ENCODE measurements at regions not wholly inside any gene's neighbourhood (a gene's known extent, or its start where the extent isn't known, plus 50 kb on each side); places are given as distances from the start of the nearest gene placed in this dataset.

GRCh38 chr7:125222596-125222995, 293.0 kb upstream of the POT1 start:
- no peak for DNase-seq
- TF ChIP-seq CTCF (IDR thresholded peaks at IDR 0.05) (no peak), POLR2A (IDR thresholded peaks at IDR 0.05) (no peak)
- H3K36me3 ChIP-seq: no peaks in the 10 kb centered on the region
- H3K27ac ChIP-seq: no peak overlapping the region
- H3K9me3 ChIP-seq: no peaks in the 10 kb centered on the region
- no peaks in the 10 kb centered on the region for H3K4me1 ChIP-seq
- no peaks in the 10 kb centered on the region for H3K27me3 ChIP-seq
- H3K4me3 ChIP-seq: no peak overlapping the region

- Histone ChIP-seq H3K4me3 (no peak overlapping the region), H3K27me3 (no peaks in the 10 kb centered on the region), H3K27ac (no peak overlapping the region), H3K9me3 (no peaks in the 10 kb centered on the region), H3K4me1 (no peaks in the 10 kb centered on the region), H3K36me3 (no peaks in the 10 kb centered on the region)
- TF ChIP-seq POLR2A (IDR thresholded peaks at IDR 0.05) (no peak), CTCF (IDR thresholded peaks at IDR 0.05) (no peak)
- DNase-seq: no peak
Observed at GRCh38 chr7:125218076-125218475, 288.5 kb upstream of the POT1 start.

- no peaks in the 10 kb centered on the region for H3K27me3 ChIP-seq
- H3K27ac ChIP-seq: no peak overlapping the region
- H3K36me3 ChIP-seq: no peaks in the 10 kb centered on the region
- H3K9me3 ChIP-seq: no peaks in the 10 kb centered on the region
- no peaks in the 10 kb centered on the region for H3K4me1 ChIP-seq
- H3K4me3 ChIP-seq: no peak overlapping the region
- no peak for DNase-seq
- TF ChIP-seq CTCF (IDR thresholded peaks at IDR 0.05) (no peak), POLR2A (IDR thresholded peaks at IDR 0.05) (no peak)
Observed at GRCh38 chr7:125201002-125201401, 271.4 kb upstream of the POT1 start.

- H3K4me1 ChIP-seq: no peaks in the 10 kb centered on the region
- H3K27ac ChIP-seq: no peak overlapping the region
- H3K9me3 ChIP-seq: no peaks in the 10 kb centered on the region
- no peak for TF ChIP-seq POLR2A (IDR thresholded peaks at IDR 0.05)
- TF ChIP-seq CTCF (IDR thresholded peaks at IDR 0.05): no peak
- DNase-seq: no peak
- no peaks in the 10 kb centered on the region for H3K36me3 ChIP-seq
- H3K27me3 ChIP-seq: no peaks in the 10 kb centered on the region
- H3K4me3 ChIP-seq: no peak overlapping the region
Observed at GRCh38 chr7:125197731-125198393, 268.2 kb upstream of the POT1 start.

- DNase-seq: no peak
- H3K4me3 ChIP-seq: no peak overlapping the region
- TF ChIP-seq CTCF (IDR thresholded peaks at IDR 0.05) (no peak), POLR2A (IDR thresholded peaks at IDR 0.05) (no peak)
- no peaks in the 10 kb centered on the region for H3K36me3 ChIP-seq
- no peaks in the 10 kb centered on the region for H3K9me3 ChIP-seq
- H3K4me1 ChIP-seq: no peaks in the 10 kb centered on the region
- no peaks in the 10 kb centered on the region for H3K27me3 ChIP-seq
- H3K27ac ChIP-seq: no peak overlapping the region
Observed at GRCh38 chr7:125195156-125195555, 265.5 kb upstream of the POT1 start.

GRCh38 chr7:125193263-125193662, 263.6 kb upstream of the POT1 start:
- no peak overlapping the region for H3K4me3 ChIP-seq
- no peaks in the 10 kb centered on the region for H3K9me3 ChIP-seq
- H3K27me3 ChIP-seq: no peaks in the 10 kb centered on the region
- no peak for DNase-seq
- H3K27ac ChIP-seq: no peak overlapping the region
- TF ChIP-seq CTCF (IDR thresholded peaks at IDR 0.05) (no peak), POLR2A (IDR thresholded peaks at IDR 0.05) (no peak)
- no peaks in the 10 kb centered on the region for H3K36me3 ChIP-seq
- no peaks in the 10 kb centered on the region for H3K4me1 ChIP-seq
